M059J (cell line): ENCODE measurements at regions not wholly inside any gene's neighbourhood (a gene's known extent, or its start where the extent isn't known, plus 50 kb on each side); places are given as distances from the start of the nearest gene placed in this dataset.
A peak's percentile ranks its signal among the peaks of the same experiment; 100 is the strongest.

Source experiments
- DNase-seq: peaks from one replicate; pipeline ENCODE4 v3.0.0-alpha.2; 2012; ENCODE audit warnings: low read depth

- DNase-seq = peak; percentile 87
These were observed 254.1 kb downstream of the TRIB2 start for GRCh38 chr2:12970861-12971260.

GRCh38 chr2:12971581-12972365 lies 255.0 kb downstream of the TRIB2 start:
- DNase-seq = no peak

- DNase-seq = no peak
These were observed 261.5 kb downstream of the TRIB2 start for GRCh38 chr2:12978066-12978835.

GRCh38 chr2:12979066-12979465 lies 262.3 kb downstream of the TRIB2 start:
- DNase-seq = no peak

GRCh38 chr2:12980817-12981216 lies 264.1 kb downstream of the TRIB2 start:
- no peak for DNase-seq

- DNase-seq = no peak
These were observed 265.4 kb downstream of the TRIB2 start for GRCh38 chr2:12982149-12982584.

- no peak for DNase-seq
These were observed 270.5 kb downstream of the TRIB2 start for GRCh38 chr2:12987246-12987645.

GRCh38 chr2:12988279-12988678 lies 271.5 kb downstream of the TRIB2 start:
- DNase-seq = no peak

- no peak for DNase-seq
These were observed 273.8 kb downstream of the TRIB2 start for GRCh38 chr2:12990523-12990922.

- DNase-seq = no peak
These were observed 281.9 kb downstream of the TRIB2 start for GRCh38 chr2:12998685-12999084.

- DNase-seq = no peak
These were observed 284.1 kb downstream of the TRIB2 start for GRCh38 chr2:13000664-13001363.

- no peak for DNase-seq
These were observed 284.7 kb downstream of the TRIB2 start for GRCh38 chr2:13001408-13001807.

GRCh38 chr2:13002536-13003331 lies 286.0 kb downstream of the TRIB2 start:
- peak; percentile 3 for DNase-seq

- DNase-seq = peak; percentile 30
These were observed 286.8 kb downstream of the TRIB2 start for GRCh38 chr2:13003500-13003899.

- no peak for DNase-seq
These were observed 288.3 kb downstream of the TRIB2 start for GRCh38 chr2:13005048-13005447.

GRCh38 chr2:13005761-13006335 lies 289.1 kb downstream of the TRIB2 start:
- DNase-seq = no peak

- no peak for DNase-seq
These were observed 289.7 kb downstream of the TRIB2 start for GRCh38 chr2:13006426-13006825.

GRCh38 chr2:13006829-13007717 lies 290.3 kb downstream of the TRIB2 start:
- DNase-seq = peak; percentile 64

- peak; percentile 6 for DNase-seq
These were observed 292.4 kb downstream of the TRIB2 start for GRCh38 chr2:13009027-13009642.

- DNase-seq = no peak
These were observed 293.5 kb downstream of the TRIB2 start for GRCh38 chr2:13010283-13010682.
